VCaP (cell line): ENCODE measurements at regions not wholly inside any gene's neighbourhood (a gene's known extent, or its start where the extent isn't known, plus 50 kb on each side); places are given as distances from the start of the nearest gene placed in this dataset.
"Not testable (repeated sequence)": the region's sequence is repeated elsewhere in the genome, so short reads cannot be mapped to it uniquely, and the experiment has no call there.

ENCODE experiments used
- H3K27ac ChIP-seq: fragments of 450-650 bp; 2 replicates; pipeline ENCODE4 v1.5.1; 2017
- CTCF ChIP-seq: fragments of 450-650 bp; conservative IDR thresholded peaks from 2 replicates; pipeline ENCODE4 v1.5.1; 2017; ENCODE audit warnings: mild to moderate bottlenecking, moderate library complexity

GRCh38 chr3:162398554-162398953, 901.9 kb downstream of the OTOL1 start:
- TF ChIP-seq CTCF: no peak
- H3K27ac ChIP-seq: no peak overlapping the region

GRCh38 chr3:162400697-162401096, 904.1 kb downstream of the OTOL1 start:
- TF ChIP-seq CTCF: peak; percentile 34
- H3K27ac ChIP-seq: no peak overlapping the region

- H3K27ac ChIP-seq: not testable (repeated sequence)
Observed at GRCh38 chr3:162411556-162411955, 914.9 kb downstream of the OTOL1 start.

- no peak overlapping the region for H3K27ac ChIP-seq
- no peak for TF ChIP-seq CTCF
Observed at GRCh38 chr3:162421721-162422120, 925.1 kb downstream of the OTOL1 start.

GRCh38 chr3:162428192-162428591, 931.6 kb downstream of the OTOL1 start:
- TF ChIP-seq CTCF: no peak
- no peak overlapping the region for H3K27ac ChIP-seq

- no peak for TF ChIP-seq CTCF
- H3K27ac ChIP-seq: no peak overlapping the region
Observed at GRCh38 chr3:162435750-162436149, 939.1 kb downstream of the OTOL1 start.

GRCh38 chr3:162436826-162437225, 940.2 kb downstream of the OTOL1 start:
- TF ChIP-seq CTCF: no peak
- no peak overlapping the region for H3K27ac ChIP-seq

- TF ChIP-seq CTCF: no peak
- no peak overlapping the region for H3K27ac ChIP-seq
Observed at GRCh38 chr3:162437480-162437879, 940.9 kb downstream of the OTOL1 start.
